ENCODE measurements at regions not wholly inside any gene's neighbourhood (a gene's known extent, or its start where the extent isn't known, plus 50 kb on each side); places are given as distances from the start of the nearest gene placed in this dataset.
"Not testable (repeated sequence)": the region's sequence is repeated elsewhere in the genome, so short reads cannot be mapped to it uniquely, and the experiment has no call there.

GRCh38 chr4:111330786-111331185, 707.9 kb upstream of the PITX2 start:
- H3K9me3 Mint-ChIP-seq, result peaks cover 4% of the 10 kb centered on the region
- no peaks in the 10 kb centered on the region for H3K27me3 Mint-ChIP-seq (ENCODE audit: low read depth)
- H3K4me1 Mint-ChIP-seq (ENCODE audit: low read depth), result no peaks in the 10 kb centered on the region
- no peaks in the 10 kb centered on the region for H3K36me3 Mint-ChIP-seq (ENCODE audit: low read depth)
- intact Hi-C loops (cut with micrococcal nuclease), result loop anchor here (10.0 kb wide), 1 partner anchor 564 kb away; no protein-coding TSS in a partner anchor
- DNase-seq (ENCODE audit: low spot score), result no peak
- H3K27ac Mint-ChIP-seq, result no peak overlapping the region
- no peak overlapping the region for H3K4me3 Mint-ChIP-seq (ENCODE audit: low read depth)

GRCh38 chr4:111334361-111334760, 711.5 kb upstream of the PITX2 start:
- Mint-ChIP-seq H3K36me3 (ENCODE audit: low read depth) (no peaks in the 10 kb centered on the region), H3K27me3 (ENCODE audit: low read depth) (no peaks in the 10 kb centered on the region), H3K4me3 (ENCODE audit: low read depth) (no peak overlapping the region), H3K4me1 (ENCODE audit: low read depth) (no peaks in the 10 kb centered on the region), H3K27ac (no peak overlapping the region), H3K9me3 (peaks cover 8% of the 10 kb centered on the region)
- intact Hi-C loops (cut with micrococcal nuclease), result loop anchor here (10.0 kb wide), 1 partner anchor 560 kb away; no protein-coding TSS in a partner anchor
- no peak for DNase-seq (ENCODE audit: low spot score)

GRCh38 chr4:111337186-111337876, 714.5 kb upstream of the PITX2 start:
- intact Hi-C loops (cut with micrococcal nuclease), result loop anchor here (10.0 kb wide), 1 partner anchor 557 kb away; no protein-coding TSS in a partner anchor
- not testable (repeated sequence) for H3K27me3 Mint-ChIP-seq (ENCODE audit: low read depth); H3K9me3 Mint-ChIP-seq; H3K4me3 Mint-ChIP-seq (ENCODE audit: low read depth); H3K36me3 Mint-ChIP-seq (ENCODE audit: low read depth); DNase-seq (ENCODE audit: low spot score); H3K4me1 Mint-ChIP-seq (ENCODE audit: low read depth); H3K27ac Mint-ChIP-seq

GRCh38 chr4:111359602-111360001, 736.7 kb upstream of the PITX2 start:
- Mint-ChIP-seq H3K4me3 (ENCODE audit: low read depth) (no peak overlapping the region), H3K9me3 (no peaks in the 10 kb centered on the region), H3K27me3 (ENCODE audit: low read depth) (no peaks in the 10 kb centered on the region), H3K27ac (no peak overlapping the region), H3K36me3 (ENCODE audit: low read depth) (no peaks in the 10 kb centered on the region), H3K4me1 (ENCODE audit: low read depth) (no peaks in the 10 kb centered on the region)
- no peak for DNase-seq (ENCODE audit: low spot score)
- intact Hi-C loops (cut with micrococcal nuclease), result no loop called here

DNA sequence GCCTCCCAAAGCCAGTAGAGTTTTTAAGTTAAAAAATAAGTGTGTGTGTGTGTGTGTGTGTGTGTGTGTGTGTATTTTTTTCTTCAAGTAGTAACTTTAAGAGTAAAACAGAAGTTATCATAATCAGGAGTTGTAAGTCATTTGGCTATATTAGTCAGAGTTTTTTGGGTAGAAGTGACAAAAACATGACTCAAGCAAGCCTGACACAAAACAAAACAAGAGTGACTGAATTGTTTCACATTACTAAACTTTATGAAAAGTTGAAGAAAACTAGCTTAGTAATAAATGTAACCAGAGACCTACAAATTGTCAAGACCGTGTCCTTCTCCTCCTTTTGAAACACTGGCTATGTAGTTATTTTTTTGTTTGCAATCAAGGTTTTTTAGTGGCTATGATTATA, 738.0 kb upstream of the PITX2 start:
- no peak for DNase-seq (ENCODE audit: low spot score)
- no peaks in the 10 kb centered on the region for H3K27me3 Mint-ChIP-seq (ENCODE audit: low read depth)

GRCh38 chr4:111362941-111363361, 740.1 kb upstream of the PITX2 start:
- Mint-ChIP-seq H3K27ac (no peak overlapping the region), H3K4me3 (ENCODE audit: low read depth) (no peak overlapping the region), H3K4me1 (ENCODE audit: low read depth) (no peaks in the 10 kb centered on the region), H3K27me3 (ENCODE audit: low read depth) (no peaks in the 10 kb centered on the region), H3K9me3 (peaks cover 17% of the 10 kb centered on the region), H3K36me3 (ENCODE audit: low read depth) (no peaks in the 10 kb centered on the region)
- no peak for DNase-seq (ENCODE audit: low spot score)
- intact Hi-C loops (cut with micrococcal nuclease), result no loop called here

More for the DNA sequence above, 738.0 kb upstream of the PITX2 start:
- Mint-ChIP-seq H3K9me3 (no peaks in the 10 kb centered on the region), H3K36me3 (ENCODE audit: low read depth) (no peaks in the 10 kb centered on the region), H3K4me3 (ENCODE audit: low read depth) (no peak overlapping the region), H3K4me1 (ENCODE audit: low read depth) (no peaks in the 10 kb centered on the region), H3K27ac (no peak overlapping the region)
- intact Hi-C loops (cut with micrococcal nuclease), result no loop called here

DNA sequence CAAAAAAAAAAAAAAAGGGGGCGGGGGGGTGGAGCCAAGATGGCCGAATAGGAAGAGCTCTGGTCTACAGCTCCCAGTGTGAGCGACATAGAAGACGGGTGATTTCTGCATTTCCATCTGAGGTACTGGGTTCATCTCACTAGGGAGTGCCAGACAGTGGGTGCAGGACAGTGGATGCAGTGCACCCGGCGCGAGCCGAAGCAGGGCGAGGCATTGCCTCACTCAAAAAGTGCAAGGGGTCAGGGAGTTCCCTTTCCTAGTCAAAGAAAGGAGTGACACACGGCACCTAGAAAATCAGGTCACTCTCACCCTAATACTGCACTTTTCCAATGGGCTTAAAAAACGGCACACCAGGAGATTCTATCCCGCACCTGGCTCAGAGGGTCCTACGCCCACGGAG, 755.0 kb upstream of the PITX2 start:
- H3K36me3 Mint-ChIP-seq (ENCODE audit: low read depth); H3K9me3 Mint-ChIP-seq; H3K27me3 Mint-ChIP-seq (ENCODE audit: low read depth); H3K4me3 Mint-ChIP-seq (ENCODE audit: low read depth); intact Hi-C loops (cut with micrococcal nuclease); H3K4me1 Mint-ChIP-seq (ENCODE audit: low read depth); DNase-seq (ENCODE audit: low spot score); H3K27ac Mint-ChIP-seq: not testable (repeated sequence)

DNA sequence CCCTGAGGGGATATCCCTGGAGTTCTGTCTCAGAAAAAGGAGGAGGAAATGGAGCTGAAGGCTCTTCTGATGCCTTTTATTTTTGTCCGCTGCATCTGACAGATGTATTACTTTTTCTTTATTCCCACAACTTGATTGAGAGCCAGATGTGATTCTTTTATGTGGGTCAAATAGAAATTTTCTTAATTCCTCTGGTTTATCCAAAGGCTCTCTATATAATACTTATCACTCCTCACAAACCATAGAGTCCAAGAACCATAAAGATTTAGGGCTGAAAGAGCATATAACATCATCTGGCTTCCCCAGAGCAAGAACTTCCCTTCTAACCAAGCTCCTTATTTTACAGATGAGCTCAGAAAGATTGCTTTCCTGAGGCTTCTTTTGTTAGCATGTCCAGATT, 756.7 kb upstream of the FAM241A start:
- Mint-ChIP-seq H3K4me3 (ENCODE audit: low read depth) (no peak overlapping the region), H3K4me1 (ENCODE audit: low read depth) (no peaks in the 10 kb centered on the region), H3K36me3 (ENCODE audit: low read depth) (no peaks in the 10 kb centered on the region), H3K9me3 (peaks cover 28% of the 10 kb centered on the region), H3K27me3 (ENCODE audit: low read depth) (no peaks in the 10 kb centered on the region), H3K27ac (no peak overlapping the region)
- intact Hi-C loops (cut with micrococcal nuclease), result no loop called here
- no peak for DNase-seq (ENCODE audit: low spot score)

DNA sequence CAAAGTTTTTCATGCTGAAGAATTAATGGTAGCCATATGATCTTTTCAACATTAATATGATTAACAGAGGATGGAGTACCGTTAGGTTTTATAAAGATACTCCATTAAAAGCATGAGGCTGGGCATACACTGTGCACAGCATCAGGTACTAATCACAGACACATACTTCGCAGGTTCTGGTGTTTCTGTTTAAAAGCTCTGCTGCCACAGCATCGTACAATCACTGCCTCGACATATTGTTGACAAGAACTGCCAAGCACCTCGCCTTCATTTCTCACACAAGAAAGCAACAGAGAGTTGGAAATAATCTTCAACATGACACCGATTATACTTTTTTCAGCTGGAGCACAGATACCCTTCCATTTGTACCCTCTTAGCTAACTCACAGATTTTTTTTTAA, 753.4 kb upstream of the FAM241A start:
- H3K36me3 Mint-ChIP-seq (ENCODE audit: low read depth), result no peaks in the 10 kb centered on the region
- H3K4me3 Mint-ChIP-seq (ENCODE audit: low read depth), result no peak overlapping the region
- no peaks in the 10 kb centered on the region for H3K27me3 Mint-ChIP-seq (ENCODE audit: low read depth)
- H3K27ac Mint-ChIP-seq, result no peak overlapping the region
- peaks cover 24% of the 10 kb centered on the region for H3K9me3 Mint-ChIP-seq
- DNase-seq (ENCODE audit: low spot score), result no peak
- no peaks in the 10 kb centered on the region for H3K4me1 Mint-ChIP-seq (ENCODE audit: low read depth)
- intact Hi-C loops (cut with micrococcal nuclease), result no loop called here

- DNase-seq (ENCODE audit: low spot score), result no peak
- Mint-ChIP-seq H3K9me3 (peaks cover 18% of the 10 kb centered on the region), H3K27me3 (ENCODE audit: low read depth) (no peaks in the 10 kb centered on the region), H3K4me1 (ENCODE audit: low read depth) (no peaks in the 10 kb centered on the region), H3K4me3 (ENCODE audit: low read depth) (no peak overlapping the region), H3K36me3 (ENCODE audit: low read depth) (no peaks in the 10 kb centered on the region), H3K27ac (no peak overlapping the region)
- intact Hi-C loops (cut with micrococcal nuclease), result no loop called here
Observed at GRCh38 chr4:111393781-111394180, 751.5 kb upstream of the FAM241A start.

- Mint-ChIP-seq H3K36me3 (ENCODE audit: low read depth) (no peaks in the 10 kb centered on the region), H3K4me3 (ENCODE audit: low read depth) (no peak overlapping the region), H3K27me3 (ENCODE audit: low read depth) (no peaks in the 10 kb centered on the region), H3K4me1 (ENCODE audit: low read depth) (no peaks in the 10 kb centered on the region), H3K27ac (no peak overlapping the region), H3K9me3 (no peaks in the 10 kb centered on the region)
- DNase-seq (ENCODE audit: low spot score), result no peak
- intact Hi-C loops (cut with micrococcal nuclease), result no loop called here
Observed at GRCh38 chr4:111398906-111399330, 746.3 kb upstream of the FAM241A start.

- H3K27ac Mint-ChIP-seq, result no peak overlapping the region
- no peaks in the 10 kb centered on the region for H3K36me3 Mint-ChIP-seq (ENCODE audit: low read depth)
- H3K4me3 Mint-ChIP-seq (ENCODE audit: low read depth), result no peak overlapping the region
- intact Hi-C loops (cut with micrococcal nuclease), result no loop called here
- DNase-seq (ENCODE audit: low spot score), result no peak
- H3K27me3 Mint-ChIP-seq (ENCODE audit: low read depth), result no peaks in the 10 kb centered on the region
- H3K9me3 Mint-ChIP-seq, result no peaks in the 10 kb centered on the region
- no peaks in the 10 kb centered on the region for H3K4me1 Mint-ChIP-seq (ENCODE audit: low read depth)
Observed at GRCh38 chr4:111399623-111400022, 745.6 kb upstream of the FAM241A start.

DNA sequence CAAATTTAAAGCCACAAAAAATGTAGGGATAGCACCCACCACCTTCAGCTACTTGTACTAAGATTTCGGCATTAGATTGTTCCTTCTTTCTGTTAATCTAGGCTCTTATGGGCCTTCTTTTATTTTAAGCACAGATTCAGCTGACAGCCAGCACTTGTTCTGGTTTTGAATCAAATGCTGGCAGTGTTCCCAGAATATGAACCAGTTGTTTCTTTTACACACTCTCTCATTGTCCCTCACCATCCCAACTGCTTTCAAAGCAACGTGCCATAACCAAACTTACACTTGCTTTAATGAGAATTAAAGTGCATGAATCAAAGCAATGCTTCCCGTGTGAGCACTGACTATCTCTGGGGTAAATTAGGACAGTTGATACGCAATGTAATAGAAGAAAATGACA, 744.5 kb upstream of the FAM241A start:
- H3K27me3 Mint-ChIP-seq (ENCODE audit: low read depth), result no peaks in the 10 kb centered on the region
- H3K9me3 Mint-ChIP-seq, result no peaks in the 10 kb centered on the region
- intact Hi-C loops (cut with micrococcal nuclease), result no loop called here

GRCh38 chr4:111404673-111405072, 740.6 kb upstream of the FAM241A start:
- H3K27ac Mint-ChIP-seq, result no peak overlapping the region
- no peaks in the 10 kb centered on the region for H3K27me3 Mint-ChIP-seq (ENCODE audit: low read depth)
- no peaks in the 10 kb centered on the region for H3K36me3 Mint-ChIP-seq (ENCODE audit: low read depth)
- no peak for DNase-seq (ENCODE audit: low spot score)
- H3K4me3 Mint-ChIP-seq (ENCODE audit: low read depth), result no peak overlapping the region
- H3K9me3 Mint-ChIP-seq, result peaks cover 2% of the 10 kb centered on the region
- intact Hi-C loops (cut with micrococcal nuclease), result no loop called here
- no peaks in the 10 kb centered on the region for H3K4me1 Mint-ChIP-seq (ENCODE audit: low read depth)

More for the DNA sequence above, 744.5 kb upstream of the FAM241A start:
- Mint-ChIP-seq H3K27ac (no peak overlapping the region), H3K36me3 (ENCODE audit: low read depth) (no peaks in the 10 kb centered on the region), H3K4me1 (ENCODE audit: low read depth) (no peaks in the 10 kb centered on the region), H3K4me3 (ENCODE audit: low read depth) (no peak overlapping the region)
- DNase-seq (ENCODE audit: low spot score), result no peak

Data from activated T-helper 2 cell treated with anti-CD3 and anti-CD28 coated beads, Interferon-gamma antibody, Interleukin-2, Interleukin-4, amounts not matched to agents 10 μg/mL and 5 μg/mL and 100 μg/mL, durations not matched to agents 14 hours and 24 hours and 36 hours (primary cell).